Esophagus squamous epithelium (tissue), 5 donors: ENCODE measurements at regions not wholly inside any gene's neighbourhood (a gene's known extent, or its start where the extent isn't known, plus 50 kb on each side); places are given as distances from the start of the nearest gene placed in this dataset.

Experiments used
- DNase-seq: peaks from one replicate; lab custom pipeline; 2025; lab: John Stamatoyannopoulos, UW
- H3K27ac ChIP-seq, 4 donors: fragments of 200-600 bp; sonication (generic); one replicate each; pipeline ENCODE4 v1.5.1; 2016 to 2019; ENCODE audit warnings: mild to moderate bottlenecking in 1 of 4
- H3K27me3 ChIP-seq, 4 donors: fragments of 200-600 bp; sonication (generic); 1 replicate in 3 of 4; 2 replicates in 1 of 4; pipeline versions ENCODE4 v1.5.1 to v1.6.0; 2017 to 2021; ENCODE audit warnings: antibody characterized with exemption in 1 of 4
- H3K36me3 ChIP-seq, 3 donors: fragments of 200-600 bp; sonication (generic); one replicate each; pipeline ENCODE4 v1.5.1; 2016 to 2019
- H3K4me1 ChIP-seq, 3 donors: fragments of 200-600 bp; sonication (generic); one replicate each; pipeline ENCODE4 v1.5.1; 2017 to 2019
- H3K4me3 ChIP-seq, 4 donors: fragments of 200-600 bp; sonication (generic); 1 replicate in 3 of 4; 2 replicates in 1 of 4; pipeline ENCODE4 v1.5.1; 2016 to 2019; ENCODE audit warnings: mild to moderate bottlenecking in 2 of 4, moderate library complexity in 1 of 4
- H3K9me3 ChIP-seq, 3 donors: fragments of 200-600 bp; sonication (generic); one replicate each; pipeline ENCODE4 v1.5.1; 2016 to 2019
- POLR2A ChIP-seq, 4 donors: fragments of 450-650 bp; IDR thresholded peaks; one replicate each; pipeline ENCODE4 v1.6.1; 2017; ENCODE audit warnings: antibody characterized with exemption in 4 of 4, mild to moderate bottlenecking in 4 of 4, moderate library complexity in 3 of 4
- WGBS, 2 donors: methylation state at CpG; one replicate each; pipeline ENCODE4 v1.1.5; 2018; 5-methylcytosine and 5-hydroxymethylcytosine counted together
- intact Hi-C: fragments of 100-400 bp; cut with DNase I; formaldehyde crosslinking; loops from one replicate; pipeline ENCODE4 v1.15.0; 2022
- TF ChIP-seq, protein P1 (sequence below), 6 experiments: fragments of 450-650 bp in 4 of 6; fragments of 200-600 bp in 2 of 6; sonication (generic) in 2 of 6; IDR thresholded peaks; one replicate each; pipeline ENCODE4 v1.5.1; 2016 to 2019; ENCODE audit warnings: antibody characterized with exemption in 6 of 6, mild to moderate bottlenecking in 4 of 6, moderate library complexity in 4 of 6
- donor health status: DM: yes; HTN: yes; CAD: no.

DNA sequence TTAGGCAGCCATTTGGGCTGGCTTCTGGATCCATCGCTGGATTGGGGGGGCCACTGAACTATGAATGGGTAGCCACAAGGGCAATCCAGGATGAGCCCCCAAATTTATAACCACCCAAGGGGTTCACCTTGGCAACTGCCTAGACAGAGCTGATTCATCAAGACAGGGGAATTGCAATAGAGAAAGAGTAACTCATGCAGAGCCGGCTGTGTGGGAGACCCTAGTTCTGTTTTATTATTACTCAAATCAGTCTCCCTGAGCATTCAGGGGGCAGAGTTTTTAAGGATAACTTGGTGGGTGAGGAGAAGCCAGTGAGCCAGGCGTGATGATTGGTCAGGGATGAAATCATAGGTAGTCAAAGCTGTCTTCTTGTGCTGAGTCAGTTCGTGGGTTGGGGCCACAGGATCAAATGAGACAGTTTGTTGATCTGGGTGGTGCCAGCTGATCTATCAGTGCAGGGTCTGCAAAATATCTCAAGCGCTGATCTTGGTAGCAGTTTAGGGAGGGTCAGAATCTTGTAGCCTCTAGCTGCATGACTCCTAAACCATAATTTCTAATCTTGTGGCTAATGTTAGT lies 57.9 kb downstream of the DNAJB9 start:
- no peak for TF ChIP-seq POLR2A (IDR thresholded peaks at IDR 0.05)
- TF ChIP-seq, protein P1, sequence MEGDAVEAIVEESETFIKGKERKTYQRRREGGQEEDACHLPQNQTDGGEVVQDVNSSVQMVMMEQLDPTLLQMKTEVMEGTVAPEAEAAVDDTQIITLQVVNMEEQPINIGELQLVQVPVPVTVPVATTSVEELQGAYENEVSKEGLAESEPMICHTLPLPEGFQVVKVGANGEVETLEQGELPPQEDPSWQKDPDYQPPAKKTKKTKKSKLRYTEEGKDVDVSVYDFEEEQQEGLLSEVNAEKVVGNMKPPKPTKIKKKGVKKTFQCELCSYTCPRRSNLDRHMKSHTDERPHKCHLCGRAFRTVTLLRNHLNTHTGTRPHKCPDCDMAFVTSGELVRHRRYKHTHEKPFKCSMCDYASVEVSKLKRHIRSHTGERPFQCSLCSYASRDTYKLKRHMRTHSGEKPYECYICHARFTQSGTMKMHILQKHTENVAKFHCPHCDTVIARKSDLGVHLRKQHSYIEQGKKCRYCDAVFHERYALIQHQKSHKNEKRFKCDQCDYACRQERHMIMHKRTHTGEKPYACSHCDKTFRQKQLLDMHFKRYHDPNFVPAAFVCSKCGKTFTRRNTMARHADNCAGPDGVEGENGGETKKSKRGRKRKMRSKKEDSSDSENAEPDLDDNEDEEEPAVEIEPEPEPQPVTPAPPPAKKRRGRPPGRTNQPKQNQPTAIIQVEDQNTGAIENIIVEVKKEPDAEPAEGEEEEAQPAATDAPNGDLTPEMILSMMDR (IDR thresholded peaks at IDR 0.05) = no peak
- H3K27ac ChIP-seq = no peak overlapping the region
- H3K27me3 ChIP-seq = no peaks in the 10 kb centered on the region
- H3K4me1 ChIP-seq = peaks cover 0 to 3% (median 0%) of the 10 kb centered on the region in 3 donors
- no peaks in the 10 kb centered on the region for H3K36me3 ChIP-seq
- intact Hi-C loops = no loop called here
- WGBS, 2 donors = 66 to 83% methylated on average over 4 of the region's 5 CpGs
- H3K9me3 ChIP-seq = no peaks in the 10 kb centered on the region
- no peak overlapping the region for H3K4me3 ChIP-seq
- DNase-seq = no peak

DNA sequence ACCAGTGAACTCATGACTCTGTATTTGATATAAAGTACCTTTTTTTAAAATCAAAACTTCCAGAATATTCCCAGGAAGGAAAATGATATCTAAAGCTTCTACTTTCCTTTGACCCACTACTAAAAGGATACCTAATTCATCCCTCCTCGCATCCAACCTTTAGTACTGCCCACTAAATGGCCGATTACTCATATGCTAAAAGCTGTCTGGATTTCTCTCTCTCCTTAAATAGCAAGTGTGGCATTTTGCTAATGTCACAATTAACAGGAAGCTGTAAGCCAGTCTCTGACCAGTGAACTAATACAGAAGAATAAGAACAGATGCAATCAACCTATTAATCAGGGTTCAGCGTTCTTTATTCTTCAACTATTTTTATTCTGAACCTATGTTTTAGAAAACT lies 59.0 kb downstream of the DNAJB9 start:
- H3K36me3 ChIP-seq = no peaks in the 10 kb centered on the region
- H3K9me3 ChIP-seq = no peaks in the 10 kb centered on the region
- no peak for DNase-seq
- 52 to 69% methylated on average over 3 of the region's 3 CpGs for WGBS, 2 donors
- TF ChIP-seq, protein P1 (IDR thresholded peaks at IDR 0.05) = no peak
- no peak for TF ChIP-seq POLR2A (IDR thresholded peaks at IDR 0.05)
- no peaks in the 10 kb centered on the region for H3K27me3 ChIP-seq
- H3K27ac ChIP-seq = no peak overlapping the region
- intact Hi-C loops = no loop called here
- H3K4me3 ChIP-seq = no peak overlapping the region
- H3K4me1 ChIP-seq = peaks cover 0 to 3% (median 0%) of the 10 kb centered on the region in 3 donors

DNA sequence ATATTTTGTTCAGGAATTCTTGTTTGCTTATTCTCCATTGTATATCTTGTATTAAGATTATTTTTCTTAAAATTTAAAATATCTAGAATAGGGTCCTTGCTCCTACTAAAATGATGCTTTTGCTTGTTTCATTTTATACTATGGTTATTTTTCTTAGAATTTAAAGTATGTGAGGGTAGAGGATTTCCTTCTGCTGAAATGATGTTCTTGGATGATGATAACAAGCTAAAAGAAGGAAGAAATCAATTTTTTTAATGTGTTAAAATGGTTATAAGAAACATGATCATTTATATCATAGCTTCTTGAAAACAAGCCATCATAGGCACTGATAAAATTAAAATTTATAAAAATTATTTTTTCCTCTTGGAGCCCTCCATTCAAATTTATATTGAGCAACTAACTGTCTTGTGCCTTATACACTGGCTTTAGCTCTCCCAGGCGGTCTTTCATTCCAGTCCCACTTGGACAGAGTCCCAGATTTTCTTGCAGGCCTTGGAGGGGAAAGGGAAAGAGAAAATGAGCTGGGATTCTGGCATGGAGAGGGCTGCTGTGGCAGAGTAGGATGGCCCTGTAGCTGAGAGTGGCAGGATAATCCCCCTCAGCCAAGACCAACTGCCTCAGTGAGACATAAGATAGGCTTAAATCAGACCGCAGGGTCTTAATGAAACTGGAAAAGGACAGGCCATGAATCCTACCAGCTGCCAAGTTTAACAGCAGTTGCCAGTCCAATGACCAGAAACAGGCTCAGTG lies 60.2 kb downstream of the DNAJB9 start:
- Histone ChIP-seq H3K9me3 (no peaks in the 10 kb centered on the region), H3K36me3 (no peaks in the 10 kb centered on the region), H3K4me3 (no peak overlapping the region), H3K27me3 (no peaks in the 10 kb centered on the region), H3K27ac (no peak overlapping the region), H3K4me1 (peaks cover 0 to 3% (median 0%) of the 10 kb centered on the region in 3 donors)
- 54 to 65% methylated on average over 2 of the region's 2 CpGs for WGBS, 2 donors
- TF ChIP-seq POLR2A (IDR thresholded peaks at IDR 0.05) = no peak
- TF ChIP-seq, protein P1 (IDR thresholded peaks at IDR 0.05) = no peak
- intact Hi-C loops = no loop called here
- DNase-seq = no peak

DNA sequence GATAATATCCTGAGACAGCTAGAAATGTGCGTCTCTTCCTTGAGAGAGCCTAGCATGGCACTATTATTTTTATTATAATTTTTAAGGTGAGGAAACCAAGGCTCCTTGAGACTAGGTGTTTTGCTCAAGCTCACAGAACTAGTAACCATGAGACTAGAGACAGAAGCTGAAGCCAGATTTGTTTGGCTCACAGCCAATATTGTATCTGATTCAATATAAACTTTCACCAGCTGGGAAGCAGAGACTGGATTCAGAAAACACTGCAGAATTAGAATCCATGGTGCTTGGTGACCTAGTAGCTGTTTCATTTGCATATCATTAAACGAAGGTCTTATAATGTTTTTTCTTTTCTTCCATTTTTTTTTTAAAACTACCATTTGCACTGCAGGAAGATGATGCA lies 64.4 kb downstream of the DNAJB9 start:
- no peak for DNase-seq
- intact Hi-C loops = no loop called here
- no peak for TF ChIP-seq POLR2A (IDR thresholded peaks at IDR 0.05)
- TF ChIP-seq, protein P1 (IDR thresholded peaks at IDR 0.05) = no peak
- H3K4me3 ChIP-seq = no peak overlapping the region
- H3K36me3 ChIP-seq = no peaks in the 10 kb centered on the region
- 54 to 72% methylated on average over 2 of the region's 2 CpGs for WGBS, 2 donors
- no peaks in the 10 kb centered on the region for H3K9me3 ChIP-seq
- H3K4me1 ChIP-seq = peaks cover 0 to 3% (median 0%) of the 10 kb centered on the region in 3 donors
- H3K27ac ChIP-seq = no peak overlapping the region
- H3K27me3 ChIP-seq = no peaks in the 10 kb centered on the region

DNA sequence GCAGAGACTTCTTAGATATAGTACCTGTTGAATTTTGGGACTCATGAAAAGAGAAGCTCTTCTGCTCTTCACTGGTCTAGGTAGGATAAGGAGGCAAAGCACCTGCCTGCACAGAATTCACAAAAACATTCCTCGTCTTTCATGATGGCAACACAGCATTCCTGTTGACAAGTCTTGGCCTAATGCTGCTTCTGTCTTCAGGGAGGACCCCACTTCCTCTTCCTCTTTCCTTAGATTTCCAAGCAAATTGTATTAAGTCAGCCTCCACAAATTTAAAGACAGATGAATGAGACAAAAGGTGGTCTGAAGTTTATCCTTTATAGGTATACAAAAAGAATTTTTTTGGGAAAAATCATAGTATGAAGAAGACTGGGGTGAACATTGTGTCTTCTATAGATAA lies 64.9 kb downstream of the DNAJB9 start:
- H3K4me3 ChIP-seq = no peak overlapping the region
- no peak for DNase-seq
- H3K4me1 ChIP-seq = peaks cover 0 to 3% (median 0%) of the 10 kb centered on the region in 3 donors
- H3K36me3 ChIP-seq = no peaks in the 10 kb centered on the region
- intact Hi-C loops = no loop called here
- H3K9me3 ChIP-seq = no peaks in the 10 kb centered on the region
- H3K27me3 ChIP-seq = no peaks in the 10 kb centered on the region
- no peak overlapping the region for H3K27ac ChIP-seq
- 80 to 87% methylated on average over 1 of the region's 1 CpG for WGBS, 2 donors
- TF ChIP-seq, protein P1 (IDR thresholded peaks at IDR 0.05) = no peak
- TF ChIP-seq POLR2A (IDR thresholded peaks at IDR 0.05) = no peak
